ENCODE measurements at regions not wholly inside any gene's neighbourhood (a gene's known extent, or its start where the extent isn't known, plus 50 kb on each side); places are given as distances from the start of the nearest gene placed in this dataset.

- Histone ChIP-seq H3K4me2 (ENCODE audit: insufficient read depth, low read length) (no peak overlapping the region), H4K20me1 (replicated peaks; ENCODE audit: control insufficient read depth, extremely low read depth, insufficient read depth, low read length) (no peaks in the 10 kb centered on the region), H3K9me1 (replicated peaks; ENCODE audit: control insufficient read depth, extremely low read depth, insufficient read depth, low read length) (no peaks in the 10 kb centered on the region), H3K4me1 (ENCODE audit: control insufficient read depth, extremely low read depth, insufficient read depth, low read length) (no peaks in the 10 kb centered on the region), H3K36me3 (ENCODE audit: control insufficient read depth in 2 of 2, extremely low read depth in 1 of 2, insufficient read depth in 2 of 2, low read length in 2 of 2) (no peaks in the 10 kb centered on the region), H3K4me3 (replicated peaks in 1 of 3; ENCODE audit: insufficient read depth in 1 of 3, low read depth in 1 of 3, low read length in 3 of 3) (no peak overlapping the region), H3K9ac (replicated peaks; ENCODE audit: extremely low read depth, insufficient read depth, low read length) (no peak overlapping the region), H3K27ac (ENCODE audit: insufficient read depth, low read depth, low read length) (no peak overlapping the region), H3K79me2 (ENCODE audit: control insufficient read depth, insufficient read depth, low read length) (no peaks in the 10 kb centered on the region), H3K27me3 (ENCODE audit: control insufficient read depth in 2 of 2, insufficient read depth in 2 of 2, low read length in 2 of 2) (no peaks in the 10 kb centered on the region), H3K9me3 (replicated peaks; ENCODE audit: control insufficient read depth, insufficient read depth, low read length) (no peaks in the 10 kb centered on the region), H2AFZ (ENCODE audit: low read depth, low read length) (no peak overlapping the region)
- BruUV-seq (replicated peaks): no TSS peak
- FAIRE-seq (no peak), DNase-seq (ENCODE audit: low read depth, low spot score) (no peak)
- TF ChIP-seq POLR2A (IDR thresholded peaks at IDR 0.05; ENCODE audit: low read depth, low read length) (no peak), CTCF (IDR thresholded peaks at IDR 0.05; ENCODE audit: extremely low read depth in 1 of 2, insufficient read depth in 1 of 2, low read depth in 1 of 2, low read length in 2 of 2) (no peak), POLR2AphosphoS5 (IDR thresholded peaks at IDR 0.05; ENCODE audit: insufficient read depth, low read depth, low read length) (no peak), GATA2 (IDR thresholded peaks at IDR 0.05; ENCODE audit: insufficient read depth, insufficient read length, low read depth, low read length) (no peak), EZH2 (IDR thresholded peaks at IDR 0.05; ENCODE audit: borderline replicate concordance, low read depth, low read length, severe bottlenecking) (no peak), FOS (IDR thresholded peaks at IDR 0.05; ENCODE audit: borderline replicate concordance, insufficient read depth, low read length) (no peak), JUN (IDR thresholded peaks at IDR 0.05; ENCODE audit: borderline replicate concordance, insufficient read depth, insufficient read length, low read depth) (no peak), MYC (IDR thresholded peaks at IDR 0.05; ENCODE audit: low read depth, low read length) (no peak), MAX (IDR thresholded peaks at IDR 0.05; ENCODE audit: insufficient read depth, insufficient read length) (no peak)
- POLR2A ChIA-PET: no interaction called here
- dilution Hi-C loops (cut with MboI; ENCODE audit: extremely low pct_ligation_motif_present, low sequenced_read_pairs) (no loop called here), intact Hi-C loops (cut with micrococcal nuclease) (no loop called here)
- CTCF ChIA-PET: no interaction called here
Measured at GRCh38 chr5:165786073-165786472, 2280.7 kb downstream of the MAT2B start.

All from endothelial cell of umbilical vein (primary cell).